Frontal cortex (tissue), 3 donors: ENCODE measurements at regions not wholly inside any gene's neighbourhood (a gene's known extent, or its start where the extent isn't known, plus 50 kb on each side); places are given as distances from the start of the nearest gene placed in this dataset.
"Not testable (repeated sequence)": the region's sequence is repeated elsewhere in the genome, so short reads cannot be mapped to it uniquely, and the experiment has no call there.

Experiments
- DNase-seq, 2 donors: peaks; one replicate each; pipeline ENCODE4 v3.0.0; 2012; ENCODE audit warnings: low spot score in 2 of 2
- FAIRE-seq: peaks from 2 replicates; lab custom pipeline; 2012; peaks lifted over from hg19 to GRCh38; lab: Jason Lieb, UNC
- donor health status: control.
- donor health status: control.
- donor health status: control.

- DNase-seq = no peak
- FAIRE-seq = no peak
Observed at GRCh38 chr16:29158785-29159184, 173.9 kb downstream of the LAT start.

- not testable (repeated sequence) for DNase-seq, FAIRE-seq
Observed at GRCh38 chr16:29158031-29158784, 173.4 kb downstream of the LAT start.

GRCh38 chr16:29157051-29157923 lies 172.4 kb downstream of the LAT start:
- not testable (repeated sequence) for FAIRE-seq, DNase-seq

- FAIRE-seq (no peak), DNase-seq (no peak)
Observed at GRCh38 chr16:29156511-29156910, 171.7 kb downstream of the LAT start.

GRCh38 chr16:29155866-29156200 lies 171.0 kb downstream of the LAT start:
- FAIRE-seq, DNase-seq: not testable (repeated sequence)

DNA sequence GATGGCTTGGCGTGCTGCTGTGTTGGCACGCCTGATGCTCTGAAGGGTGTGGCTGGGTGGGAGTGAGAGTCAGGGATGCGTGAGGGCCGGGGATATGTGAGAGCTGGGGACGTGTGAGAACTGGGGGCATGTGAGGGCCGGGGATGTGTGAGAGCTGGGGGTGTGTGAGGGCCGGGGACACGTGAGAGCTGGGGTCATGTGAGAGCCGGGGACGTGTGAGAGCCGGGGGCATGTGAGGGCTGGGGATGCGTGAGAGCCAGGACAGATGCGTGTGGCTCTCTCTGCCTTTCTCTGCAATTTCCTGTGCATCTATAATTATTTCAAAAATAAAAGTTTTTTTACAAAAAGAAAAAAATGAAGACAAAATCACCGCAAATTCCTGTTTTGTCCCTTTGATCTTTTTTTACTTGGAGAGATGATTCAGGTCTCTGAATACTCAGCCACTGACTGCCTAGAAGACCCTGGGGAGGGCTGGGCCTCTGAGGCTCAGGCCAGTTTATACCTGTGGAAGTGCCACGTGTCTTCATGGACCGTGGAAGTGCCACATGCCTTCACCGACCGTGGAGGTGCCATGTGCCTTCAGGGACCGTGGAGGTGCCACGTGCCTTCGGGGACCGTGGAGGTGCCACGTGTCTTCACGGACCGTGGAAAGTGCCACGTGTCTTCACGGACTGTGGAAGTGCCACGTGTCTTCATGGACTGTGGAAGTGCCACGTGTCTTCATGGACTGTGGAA lies 170.4 kb downstream of the LAT start:
- DNase-seq, FAIRE-seq: not testable (repeated sequence)

GRCh38 chr16:29154676-29155121 lies 169.8 kb downstream of the LAT start:
- FAIRE-seq (no peak), DNase-seq (no peak)

GRCh38 chr16:29154088-29154487 lies 169.2 kb downstream of the LAT start:
- DNase-seq = no peak
- no peak for FAIRE-seq

- not testable (repeated sequence) for DNase-seq, FAIRE-seq
Observed at GRCh38 chr16:29153307-29153706, 168.5 kb downstream of the LAT start.

DNA sequence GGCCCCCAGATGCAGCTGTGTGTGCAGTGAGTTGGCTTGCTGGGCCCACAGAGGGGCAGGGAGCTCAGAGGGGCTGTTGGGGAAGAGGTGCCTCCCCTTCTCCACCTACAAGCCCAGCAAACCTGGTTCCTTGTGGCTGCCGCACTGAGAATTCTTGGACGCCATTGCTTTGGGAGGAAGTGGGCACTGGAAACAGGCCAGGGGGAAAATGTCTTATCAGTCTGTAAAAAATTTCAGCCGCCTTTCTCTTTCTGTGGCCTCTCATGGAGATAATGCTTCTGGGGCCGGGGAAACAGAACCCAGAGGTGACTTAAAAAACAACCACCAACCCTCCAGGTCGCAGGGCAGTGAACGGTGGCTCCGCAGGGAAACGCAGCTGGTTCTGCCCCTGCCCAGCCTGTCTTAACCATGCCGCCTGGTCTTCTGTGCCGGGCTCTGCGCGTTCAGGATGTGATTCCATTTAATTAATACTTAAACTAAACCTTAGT lies 167.7 kb downstream of the LAT start:
- not testable (repeated sequence) for FAIRE-seq, DNase-seq

DNA sequence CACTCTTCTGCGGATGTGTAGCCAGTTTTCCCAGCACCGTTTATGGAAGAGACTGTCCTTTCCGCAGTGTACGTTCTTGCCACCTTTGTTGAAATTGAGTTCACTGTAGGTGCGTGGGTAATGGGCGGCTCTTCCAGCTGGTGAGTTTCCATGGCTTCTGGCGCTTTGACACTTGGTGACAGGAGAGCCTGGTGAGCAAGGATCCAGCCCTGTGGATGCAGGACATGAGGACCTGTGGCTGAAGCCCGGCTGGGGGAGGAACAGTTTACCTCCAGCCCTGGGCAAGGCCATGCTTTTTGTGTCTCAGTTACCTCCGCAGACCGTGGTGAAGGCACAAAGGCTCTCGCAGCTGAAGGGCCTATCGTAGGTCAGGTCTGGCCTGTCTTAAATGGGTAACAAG lies 166.5 kb downstream of the LAT start:
- no peak for FAIRE-seq

DNA sequence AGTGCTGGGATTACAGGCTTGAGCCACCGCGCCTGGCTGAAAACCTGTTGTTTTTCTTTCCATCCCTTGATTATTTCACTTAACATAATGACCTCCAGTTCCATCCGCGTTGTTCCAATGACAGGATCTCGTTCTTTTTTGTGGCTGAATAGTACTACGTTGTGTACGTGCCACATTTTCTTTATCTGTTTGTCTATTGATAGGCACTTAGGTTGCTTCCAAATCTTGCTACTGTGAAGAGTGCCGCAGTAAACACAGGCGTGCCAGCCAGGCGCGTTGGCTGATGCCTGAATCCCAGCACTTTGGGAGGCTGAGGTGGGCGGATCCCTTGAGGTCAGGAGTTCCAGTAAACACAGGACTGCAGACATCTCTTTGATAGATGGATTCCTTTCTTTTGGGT lies 165.1 kb downstream of the LAT start:
- not testable (repeated sequence) for FAIRE-seq, DNase-seq

More for the DNA sequence above, 166.5 kb downstream of the LAT start:
- no peak for DNase-seq

- FAIRE-seq = no peak
Observed at GRCh38 chr16:29148867-29149272, 164.0 kb downstream of the LAT start.

GRCh38 chr16:29148131-29148691 lies 163.4 kb downstream of the LAT start:
- no peak for FAIRE-seq
- no peak for DNase-seq

More at GRCh38 chr16:29148867-29149272, 164.0 kb downstream of the LAT start:
- no peak for DNase-seq

- FAIRE-seq, DNase-seq: not testable (repeated sequence)
Observed at GRCh38 chr16:29147710-29148109, 162.9 kb downstream of the LAT start.

- DNase-seq, FAIRE-seq: not testable (repeated sequence)
Observed at GRCh38 chr16:29146808-29147643, 162.2 kb downstream of the LAT start.

- DNase-seq = no peak
- FAIRE-seq = no peak
Observed at GRCh38 chr16:29146266-29146665, 161.4 kb downstream of the LAT start.

DNA sequence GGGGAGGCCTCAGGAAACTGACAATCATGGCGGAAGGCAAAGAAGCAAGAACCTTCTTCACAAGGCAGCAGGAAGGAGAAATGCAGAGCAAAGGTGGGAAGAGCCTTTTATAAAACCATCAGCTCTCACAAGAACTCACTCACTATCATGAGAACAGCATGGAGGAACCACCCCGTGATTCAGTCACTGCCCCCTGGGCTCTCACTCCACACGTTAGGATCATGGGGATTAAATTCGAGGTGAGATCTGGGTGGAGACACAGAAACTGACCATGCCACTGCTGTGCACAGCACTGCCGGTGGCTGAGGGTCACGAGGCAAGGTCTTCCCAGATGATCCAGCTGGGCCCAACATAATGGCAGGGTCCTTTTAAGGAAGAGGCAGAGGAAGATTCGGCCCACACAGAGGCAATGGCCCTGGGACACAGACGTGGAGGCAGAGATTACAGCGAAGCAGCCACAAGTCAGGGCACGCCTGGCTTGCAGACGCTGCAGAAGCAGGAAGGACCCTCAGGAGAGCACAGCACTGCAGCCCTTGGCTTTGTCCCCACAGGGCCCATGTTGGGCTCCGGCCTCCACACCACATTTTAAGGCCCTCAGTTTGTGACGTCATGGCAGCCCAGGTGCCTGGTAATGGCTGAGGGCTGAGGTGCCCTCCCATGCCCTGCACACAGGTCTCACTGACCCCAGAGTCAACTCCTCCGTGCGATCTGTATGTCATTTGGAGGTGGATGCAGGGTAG lies 160.8 kb downstream of the LAT start:
- FAIRE-seq, DNase-seq: not testable (repeated sequence)
